K562 (cell line): ENCODE measurements at regions not wholly inside any gene's neighbourhood (a gene's known extent, or its start where the extent isn't known, plus 50 kb on each side); places are given as distances from the start of the nearest gene placed in this dataset.

Experiments used
- ATAC-seq: fragments of 200-7000 bp; cut with Tn5 transposase; 3 replicates; pipeline ENCODE4 v1.9.1; 2020; ENCODE audit warnings: moderate library complexity
- BruUV-seq: library from RNA; stranded (reverse); fragments of 400-500 nt; replicated peaks from 2 replicates; lab custom pipeline; 2021; lab: Mats Ljungman, UMichigan
- CTCF ChIA-PET: fragments of 300-600 bp; formaldehyde crosslinking; extraction: SDS; loops from one replicate; lab custom pipeline; 2021; ENCODE audit warnings: low intra/inter-chr PET ratio; lab: Yijun Ruan, JAX
- POLR2A ChIA-PET: fragments of 300-600, 350-650 bp; sonication (Branson Sonifier 250); formaldehyde crosslinking; extraction: SDS; loops from one replicate; lab custom pipeline; 2021; ENCODE audit warnings: antibody characterized with exemption, inconsistent platforms; lab: Yijun Ruan, JAX
- DNase-seq, 4 experiments: peaks; one replicate each; pipeline versions ENCODE4 v3.0.0 to v3.0.0-alpha.2; 2011 to 2018; ENCODE audit warnings: low spot score in 3 of 4, mixed read lengths in 3 of 4; ENCODE audit errors: extremely low read depth in 1 of 4
- FAIRE-seq: peaks from 2 replicates; lab custom pipeline; 2011; peaks lifted over from hg19 to GRCh38; lab: Jason Lieb, UNC
- H2AFZ ChIP-seq: 2 replicates; pipeline ENCODE4 v1.6.0; 2011; ENCODE audit warnings: low read depth, low read length, control low read depth, inconsistent platforms
- H3K27ac ChIP-seq: fragments of 200-600 bp; 3 replicates; pipeline ENCODE4 v1.8.0; 2011; ENCODE audit warnings: low read depth, mild to moderate bottlenecking, control low read depth, inconsistent platforms, low read length, moderate library complexity, mixed read lengths; ENCODE audit errors: extremely low read depth
- H3K27me3 ChIP-seq, 2 experiments: fragments of 300-600 bp in 1 of 2; 2 replicates in 1 of 2; 3 replicates in 1 of 2; pipeline versions ENCODE4 v1.6.0 to v1.8.0; 2011; ENCODE audit warnings: inconsistent platforms in 2 of 2, low read length in 2 of 2, mild to moderate bottlenecking in 1 of 2, mixed read lengths in 1 of 2, moderate library complexity in 1 of 2; ENCODE audit not compliant: control insufficient read depth in 2 of 2, insufficient read depth in 2 of 2
- H3K36me3 ChIP-seq: fragments of 300-600 bp; 3 replicates; pipeline ENCODE4 v1.8.0; 2011; ENCODE audit warnings: mild to moderate bottlenecking, low read length, inconsistent platforms; ENCODE audit not compliant: control insufficient read depth, insufficient read depth
- H3K4me1 ChIP-seq, 2 experiments: fragments of 200-600 bp in 1 of 2; replicated peaks in 1 of 2; 2 replicates in 1 of 2; 3 replicates in 1 of 2; pipeline versions ENCODE4 v1.5.1 to v1.8.0; 2011; ENCODE audit warnings: inconsistent platforms in 2 of 2, low read length in 2 of 2, mild to moderate bottlenecking in 1 of 2, mixed read lengths in 1 of 2, moderate library complexity in 1 of 2; ENCODE audit not compliant: control insufficient read depth in 2 of 2, insufficient read depth in 2 of 2
- H3K4me2 ChIP-seq: 2 replicates; pipeline ENCODE4 v1.6.1; 2011; ENCODE audit warnings: low read length, control low read depth, inconsistent platforms, mixed read lengths; ENCODE audit not compliant: insufficient read depth
- H3K4me3 ChIP-seq: fragments of 200-600 bp; sonication (generic), shearing (Covaris generic); 2 replicates; pipeline ENCODE4 v1.5.1; 2016; ENCODE audit warnings: control low read depth, inconsistent platforms
- H3K79me2 ChIP-seq: fragments of 200-600 bp; 3 replicates; pipeline ENCODE4 v1.8.0; 2011; ENCODE audit warnings: low read length, inconsistent platforms; ENCODE audit not compliant: control insufficient read depth, insufficient read depth
- H3K9ac ChIP-seq, 2 experiments: 2 replicates each; pipeline versions ENCODE4 v1.6.0 to v1.6.1; 2011; ENCODE audit warnings: low read depth in 2 of 2, low read length in 2 of 2, control low read depth in 1 of 2, inconsistent platforms in 1 of 2, mild to moderate bottlenecking in 1 of 2, mixed read lengths in 1 of 2; ENCODE audit not compliant: insufficient read depth in 1 of 2
- H3K9me1 ChIP-seq: one replicate; pipeline ENCODE4 v1.6.0; 2011; ENCODE audit warnings: inconsistent platforms, mild to moderate bottlenecking, low read length, moderate library complexity; ENCODE audit not compliant: control insufficient read depth, insufficient read depth
- H3K9me3 ChIP-seq: replicated peaks from 2 replicates; pipeline ENCODE4 v1.5.1; 2011; ENCODE audit warnings: low read depth, low read length, inconsistent platforms; ENCODE audit not compliant: control insufficient read depth, insufficient read depth
- H4K20me1 ChIP-seq: replicated peaks from 2 replicates; pipeline ENCODE4 v1.6.1; 2011; ENCODE audit warnings: low read length, inconsistent platforms, mixed read lengths; ENCODE audit not compliant: control insufficient read depth, insufficient read depth
- BHLHE40 ChIP-seq: IDR thresholded peaks from 2 replicates; pipeline ENCODE4 v1.6.1; 2011; ENCODE audit warnings: low read length, improper control_type of control experiment
- KAT7 ChIP-seq: sonication (generic); formaldehyde crosslinking; IDR thresholded peaks from 2 replicates; pipeline ENCODE4 v1.8.0; 2022; ENCODE audit warnings: missing genetic modification reagents, mild to moderate bottlenecking, borderline replicate concordance
- RUNX1 ChIP-seq: sonication (generic); IDR thresholded peaks from 2 replicates; pipeline ENCODE4 v1.6.1; 2016; ENCODE audit warnings: antibody characterized with exemption, low read depth
- SPI1 ChIP-seq: IDR thresholded peaks from 2 replicates; pipeline ENCODE4 v1.6.1; 2011; ENCODE audit warnings: low read depth, low read length, control low read depth, borderline replicate concordance
- in situ Hi-C: fragments of 300-500 bp; cut with MboI; formaldehyde crosslinking; loops from 4 replicates; pipeline ENCODE4 v1.15.0; 2018; ENCODE audit warnings: inconsistent platforms, mixed read lengths
- intact Hi-C: fragments of 100-400 bp; cut with micrococcal nuclease; formaldehyde crosslinking; loops from 2 replicates; pipeline ENCODE4 v1.14.2; 2022
- TF ChIP-seq, protein P1 (sequence below), 2 experiments: IDR thresholded peaks in 1 of 2; conservative IDR thresholded peaks in 1 of 2; 2 replicates each; pipeline ENCODE4 v1.6.1; 2016; ENCODE audit warnings: low read depth in 2 of 2, mild to moderate bottlenecking in 1 of 2, missing compliant biosample characterization in 1 of 2, missing genetic modification characterization in 1 of 2, moderate library complexity in 1 of 2

GRCh38 chr17:55846745-55847144, 95.9 kb downstream of the PCTP start (continued):
- TF ChIP-seq KAT7: no peak

- no peaks in the 10 kb centered on the region for H3K36me3 ChIP-seq
- no peaks in the 10 kb centered on the region for H4K20me1 ChIP-seq
- BruUV-seq: no TSS peak
- H3K9ac ChIP-seq: no peak overlapping the region
- H3K4me1 ChIP-seq: no peaks in the 10 kb centered on the region
- H3K27ac ChIP-seq: no peak overlapping the region
- in situ Hi-C loops (no loop called here), intact Hi-C loops (no loop called here)
- H3K4me3 ChIP-seq: no peak overlapping the region
- no peak overlapping the region for H3K4me2 ChIP-seq
- H3K27me3 ChIP-seq: no peaks in the 10 kb centered on the region
- no peak for ATAC-seq
- no peaks in the 10 kb centered on the region for H3K79me2 ChIP-seq
- no peak for TF ChIP-seq RUNX1
- TF ChIP-seq, protein P1, sequence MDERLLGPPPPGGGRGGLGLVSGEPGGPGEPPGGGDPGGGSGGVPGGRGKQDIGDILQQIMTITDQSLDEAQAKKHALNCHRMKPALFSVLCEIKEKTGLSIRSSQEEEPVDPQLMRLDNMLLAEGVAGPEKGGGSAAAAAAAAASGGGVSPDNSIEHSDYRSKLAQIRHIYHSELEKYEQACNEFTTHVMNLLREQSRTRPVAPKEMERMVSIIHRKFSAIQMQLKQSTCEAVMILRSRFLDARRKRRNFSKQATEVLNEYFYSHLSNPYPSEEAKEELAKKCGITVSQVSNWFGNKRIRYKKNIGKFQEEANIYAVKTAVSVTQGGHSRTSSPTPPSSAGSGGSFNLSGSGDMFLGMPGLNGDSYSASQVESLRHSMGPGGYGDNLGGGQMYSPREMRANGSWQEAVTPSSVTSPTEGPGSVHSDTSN (CRISPR knock-in tag; IDR thresholded peaks at IDR 0.05; ENCODE audit: low read depth): no peak
- TF ChIP-seq, protein P1 (tag; conservative IDR thresholded peaks at IDR 0.05; ENCODE audit: low read depth): 0 out of 2 replicates have a peak, but pooled peaks have one; percentile 18
- peak; percentile 84; the same call in 1 of the 2 replicates for TF ChIP-seq SPI1
- TF ChIP-seq BHLHE40: peak; percentile 40; the same call in 1 of the 2 replicates
- CTCF ChIA-PET: no interaction called here
- H3K9me3 ChIP-seq: no peaks in the 10 kb centered on the region
- no peak overlapping the region for H2AFZ ChIP-seq
- no peak for FAIRE-seq
- DNase-seq: no peak
- H3K9me1 ChIP-seq: no peaks in the 10 kb centered on the region
- POLR2A ChIA-PET: no interaction called here
Observed at GRCh38 chr17:55852734-55853133, 101.9 kb downstream of the PCTP start.
